HG03280 (cell line): ENCODE measurements at regions not wholly inside any gene's neighbourhood (a gene's known extent, or its start where the extent isn't known, plus 50 kb on each side); places are given as distances from the start of the nearest gene placed in this dataset.

Source experiments
- ATAC-seq: cut with Tn5 transposase; IDR thresholded peaks from one replicate; pipeline ENCODE4 v1.9.1; 2021; ENCODE audit warnings: mild to moderate bottlenecking, moderate library complexity; ENCODE audit not compliant: unreplicated experiment

- no peak for ATAC-seq
These were observed 63.6 kb upstream of the JAK2 start for GRCh38 chr9:4921449-4921848.

- no peak for ATAC-seq
These were observed 63.0 kb upstream of the JAK2 start for GRCh38 chr9:4922101-4922500.

DNA sequence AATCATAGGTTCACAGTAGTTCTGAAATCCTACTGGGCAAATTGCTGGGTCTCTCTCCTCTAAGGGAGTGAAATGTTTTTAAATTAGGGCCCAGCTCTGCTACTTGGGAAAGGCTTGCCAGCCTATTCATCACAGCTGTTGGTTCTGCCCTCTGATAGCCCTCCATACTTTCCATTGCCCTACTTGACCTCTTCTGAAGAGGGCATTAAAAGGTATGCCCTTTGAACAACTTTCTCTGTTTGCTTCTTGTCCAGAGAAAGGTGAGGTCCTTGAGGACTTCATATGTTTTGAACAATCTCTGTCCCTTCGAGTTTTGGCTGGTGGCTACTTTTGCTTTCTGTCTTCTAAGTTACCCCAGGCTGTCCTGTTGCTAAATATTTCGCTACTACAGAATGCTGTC is 62.3 kb upstream of the JAK2 start:
- no peak for ATAC-seq

DNA sequence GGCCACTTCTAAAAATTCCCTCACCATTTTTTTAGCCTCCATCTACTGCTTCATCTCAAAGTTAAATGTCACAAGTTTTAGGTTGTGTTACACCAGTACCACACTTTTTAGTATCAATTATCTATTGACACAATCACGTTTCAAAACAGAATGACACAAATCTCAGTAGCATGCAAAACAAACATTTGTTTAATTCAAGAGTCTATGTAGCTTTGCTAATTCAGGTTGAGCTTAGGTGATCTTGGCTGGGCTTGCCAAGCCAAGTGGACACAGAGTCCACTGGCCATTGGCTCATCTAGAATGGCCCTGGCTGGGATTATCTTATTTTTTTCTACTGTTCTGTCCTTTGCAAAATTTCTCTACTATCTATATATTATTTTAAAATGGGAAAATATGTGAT is 61.9 kb upstream of the JAK2 start:
- ATAC-seq, result no peak

- ATAC-seq, result peak; percentile 59
These were observed 61.2 kb upstream of the JAK2 start for GRCh38 chr9:4923580-4924544.

- no peak for ATAC-seq
These were observed 58.8 kb upstream of the JAK2 start for GRCh38 chr9:4926239-4926638.

- ATAC-seq, result no peak
These were observed 58.0 kb upstream of the JAK2 start for GRCh38 chr9:4927043-4927471.

DNA sequence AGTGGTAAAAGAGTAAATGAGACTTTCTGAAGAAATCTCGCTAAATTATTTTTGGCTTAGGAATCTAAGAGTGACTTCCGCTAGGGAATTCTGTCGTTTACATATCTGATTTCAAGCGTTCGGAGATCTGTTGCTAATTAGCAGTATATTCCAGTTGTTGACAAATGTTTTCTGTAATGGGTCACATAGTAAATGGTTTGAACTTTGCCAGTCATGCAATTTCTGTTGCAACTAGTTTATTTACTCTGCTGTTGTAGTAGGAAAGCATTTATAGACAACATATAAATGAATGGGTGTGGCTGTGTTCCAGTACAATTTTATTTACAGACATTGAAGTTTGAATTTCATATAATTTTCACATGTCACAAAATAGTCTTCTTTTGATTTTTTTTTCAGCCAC is 57.4 kb upstream of the JAK2 start:
- ATAC-seq, result no peak

- ATAC-seq, result no peak
These were observed 55.2 kb upstream of the JAK2 start for GRCh38 chr9:4929917-4930316.

DNA sequence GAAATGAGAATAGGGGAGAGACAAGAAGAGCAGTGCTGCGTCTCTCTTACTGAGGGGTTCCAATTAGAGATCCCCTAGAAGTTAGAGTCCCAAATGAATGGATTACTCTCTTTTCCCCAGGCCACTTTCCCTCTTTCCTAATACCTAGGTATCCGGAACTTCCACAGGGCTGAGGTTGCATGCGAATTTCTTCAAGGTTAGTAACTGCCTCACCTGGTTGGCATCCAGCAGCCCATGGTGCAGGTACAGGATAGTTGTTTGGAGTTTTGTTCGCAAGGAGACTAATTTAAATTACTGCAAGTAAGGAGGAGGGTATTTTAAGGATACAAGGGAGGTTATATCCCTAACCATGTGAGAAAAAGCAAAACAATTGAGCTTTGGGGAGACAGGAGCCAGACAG is 52.4 kb upstream of the JAK2 start:
- no peak for ATAC-seq

- no peak for ATAC-seq
These were observed 51.9 kb upstream of the JAK2 start for GRCh38 chr9:4933177-4933576.

DNA sequence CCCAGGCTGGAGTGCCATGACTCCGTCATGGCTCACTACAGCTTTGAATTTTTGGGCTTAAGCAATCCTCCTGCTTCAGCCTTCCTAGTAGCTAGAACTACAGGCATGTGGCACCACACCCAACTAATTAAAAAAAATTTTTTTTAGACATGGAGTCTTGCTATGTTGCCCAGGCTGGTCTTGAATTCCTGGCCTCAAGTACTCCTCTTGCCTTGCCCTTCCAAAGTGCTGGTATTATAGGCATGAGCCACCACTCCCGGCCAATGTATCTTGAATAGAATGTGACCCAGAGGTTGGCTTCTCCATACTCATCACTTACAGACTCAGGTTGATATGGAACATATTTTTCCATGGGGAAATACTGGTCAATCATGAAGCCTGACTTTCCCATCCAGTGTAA is 51.2 kb upstream of the JAK2 start:
- ATAC-seq, result no peak

GRCh38 chr9:4935001-4935672 is 49.9 kb upstream of the JAK2 start:
- ATAC-seq, result no peak
